Glutamatergic neuron (in vitro differentiated cells): ENCODE measurements at regions not wholly inside any gene's neighbourhood (a gene's known extent, or its start where the extent isn't known, plus 50 kb on each side); places are given as distances from the start of the nearest gene placed in this dataset.

Source experiments
- DNase-seq: peaks from one replicate; pipeline ENCODE4 v3.0.0; 2022
- H3K27ac Mint-ChIP-seq: one replicate; pipeline ENCODE4 v1.8.0; 2020; ENCODE audit warnings: mild to moderate bottlenecking, mixed read lengths, inconsistent platforms; ENCODE audit not compliant: unreplicated experiment
- H3K27me3 Mint-ChIP-seq: one replicate; pipeline ENCODE4 v1.8.0; 2020; ENCODE audit warnings: mild to moderate bottlenecking, moderate library complexity, mixed read lengths, inconsistent platforms; ENCODE audit not compliant: unreplicated experiment
- H3K36me3 Mint-ChIP-seq: one replicate; pipeline ENCODE4 v1.8.0; 2020; ENCODE audit warnings: mild to moderate bottlenecking, mixed read lengths, inconsistent platforms; ENCODE audit not compliant: unreplicated experiment
- H3K4me1 Mint-ChIP-seq: one replicate; pipeline ENCODE4 v1.8.0; 2020; ENCODE audit warnings: mild to moderate bottlenecking, low read depth, mixed read lengths, inconsistent platforms; ENCODE audit not compliant: unreplicated experiment
- H3K4me3 Mint-ChIP-seq: one replicate; pipeline ENCODE4 v1.8.0; 2020; ENCODE audit warnings: mild to moderate bottlenecking, mixed read lengths, inconsistent platforms; ENCODE audit not compliant: unreplicated experiment
- H3K9me3 Mint-ChIP-seq: one replicate; pipeline ENCODE4 v1.8.0; 2020; ENCODE audit warnings: mild to moderate bottlenecking, moderate library complexity, mixed read lengths, inconsistent platforms; ENCODE audit not compliant: unreplicated experiment
- TF ChIP-seq, protein P1 (sequence below): fragments of 200-600 bp; sonication (generic); IDR thresholded peaks from one replicate; pipeline ENCODE4 v1.5.0; 2021; ENCODE audit not compliant: partially characterized antibody, unreplicated experiment

DNA sequence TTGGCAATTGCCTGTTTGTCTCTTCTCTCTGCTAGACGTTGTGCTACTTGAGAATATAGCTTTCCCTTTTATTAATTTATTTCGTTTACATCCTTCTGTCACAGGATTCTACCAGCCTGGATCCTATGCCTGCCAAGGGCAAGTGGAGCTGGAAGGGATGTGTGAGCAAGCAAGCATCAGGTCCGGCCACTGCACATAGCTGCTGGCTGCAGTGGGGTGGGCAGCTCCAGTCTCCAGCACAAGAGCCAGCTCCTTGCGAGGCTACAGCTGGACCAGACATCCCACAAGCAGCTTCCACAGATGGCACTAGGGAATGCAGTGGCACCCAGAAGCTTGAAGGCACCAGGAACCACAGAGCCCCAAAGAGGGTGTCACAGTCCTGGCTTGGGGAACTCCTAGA, 225.0 kb downstream of the KCNC2 start:
- H3K36me3 Mint-ChIP-seq = no peaks in the 10 kb centered on the region
- TF ChIP-seq, protein P1, sequence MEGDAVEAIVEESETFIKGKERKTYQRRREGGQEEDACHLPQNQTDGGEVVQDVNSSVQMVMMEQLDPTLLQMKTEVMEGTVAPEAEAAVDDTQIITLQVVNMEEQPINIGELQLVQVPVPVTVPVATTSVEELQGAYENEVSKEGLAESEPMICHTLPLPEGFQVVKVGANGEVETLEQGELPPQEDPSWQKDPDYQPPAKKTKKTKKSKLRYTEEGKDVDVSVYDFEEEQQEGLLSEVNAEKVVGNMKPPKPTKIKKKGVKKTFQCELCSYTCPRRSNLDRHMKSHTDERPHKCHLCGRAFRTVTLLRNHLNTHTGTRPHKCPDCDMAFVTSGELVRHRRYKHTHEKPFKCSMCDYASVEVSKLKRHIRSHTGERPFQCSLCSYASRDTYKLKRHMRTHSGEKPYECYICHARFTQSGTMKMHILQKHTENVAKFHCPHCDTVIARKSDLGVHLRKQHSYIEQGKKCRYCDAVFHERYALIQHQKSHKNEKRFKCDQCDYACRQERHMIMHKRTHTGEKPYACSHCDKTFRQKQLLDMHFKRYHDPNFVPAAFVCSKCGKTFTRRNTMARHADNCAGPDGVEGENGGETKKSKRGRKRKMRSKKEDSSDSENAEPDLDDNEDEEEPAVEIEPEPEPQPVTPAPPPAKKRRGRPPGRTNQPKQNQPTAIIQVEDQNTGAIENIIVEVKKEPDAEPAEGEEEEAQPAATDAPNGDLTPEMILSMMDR = no peak
- no peaks in the 10 kb centered on the region for H3K4me1 Mint-ChIP-seq
- H3K27me3 Mint-ChIP-seq = peaks cover 2% of the 10 kb centered on the region
- no peak overlapping the region for H3K27ac Mint-ChIP-seq
- H3K9me3 Mint-ChIP-seq = no peaks in the 10 kb centered on the region
- no peak for DNase-seq
- no peak overlapping the region for H3K4me3 Mint-ChIP-seq

GRCh38 chr12:74985293-74985985, 224.2 kb downstream of the KCNC2 start:
- no peak overlapping the region for H3K27ac Mint-ChIP-seq
- DNase-seq = no peak
- H3K9me3 Mint-ChIP-seq = no peaks in the 10 kb centered on the region
- H3K4me3 Mint-ChIP-seq = no peak overlapping the region
- no peaks in the 10 kb centered on the region for H3K4me1 Mint-ChIP-seq
- H3K36me3 Mint-ChIP-seq = no peaks in the 10 kb centered on the region
- TF ChIP-seq, protein P1 = no peak
- peaks cover 2% of the 10 kb centered on the region for H3K27me3 Mint-ChIP-seq

- Mint-ChIP-seq H3K36me3 (no peaks in the 10 kb centered on the region), H3K27ac (no peak overlapping the region), H3K4me1 (no peaks in the 10 kb centered on the region), H3K9me3 (no peaks in the 10 kb centered on the region), H3K27me3 (peaks cover 2% of the 10 kb centered on the region), H3K4me3 (no peak overlapping the region)
- TF ChIP-seq, protein P1 = no peak
- DNase-seq = no peak
Measured at GRCh38 chr12:74985986-74986319, 223.7 kb downstream of the KCNC2 start.

- peaks cover 2% of the 10 kb centered on the region for H3K27me3 Mint-ChIP-seq
- H3K4me1 Mint-ChIP-seq = peaks cover 3% of the 10 kb centered on the region
- no peak for DNase-seq
- H3K4me3 Mint-ChIP-seq = no peak overlapping the region
- TF ChIP-seq, protein P1 = no peak
- H3K36me3 Mint-ChIP-seq = no peaks in the 10 kb centered on the region
- no peaks in the 10 kb centered on the region for H3K9me3 Mint-ChIP-seq
- no peak overlapping the region for H3K27ac Mint-ChIP-seq
Measured at GRCh38 chr12:74988156-74988555, 221.5 kb downstream of the KCNC2 start.
